Liver (tissue), 8 donors: ENCODE measurements at regions not wholly inside any gene's neighbourhood (a gene's known extent, or its start where the extent isn't known, plus 50 kb on each side); places are given as distances from the start of the nearest gene placed in this dataset.

Experiments used
- DNase-seq: peaks from one replicate; pipeline ENCODE4 v3.0.0-alpha.2; 2017; ENCODE audit warnings: low spot score
- H3K27ac ChIP-seq, 2 donors: one replicate each; pipeline ENCODE4 v1.7.0; 2013; ENCODE audit warnings: inconsistent platforms in 2 of 2, low read length in 2 of 2, control low read depth in 1 of 2, low read depth in 1 of 2, mild to moderate bottlenecking in 1 of 2
- H3K27me3 ChIP-seq, 4 donors: one replicate each; pipeline versions ENCODE4 v1.6.1 to v1.7.0; 2013; ENCODE audit warnings: low read length in 3 of 4, inconsistent platforms in 1 of 4, mild to moderate bottlenecking in 1 of 4, moderate library complexity in 1 of 4; ENCODE audit not compliant: control insufficient read depth in 4 of 4, insufficient read depth in 4 of 4
- H3K36me3 ChIP-seq, 4 donors: one replicate each; pipeline versions ENCODE4 v1.6.1 to v1.7.0; 2013; ENCODE audit warnings: low read length in 3 of 4, mild to moderate bottlenecking in 3 of 4, low read depth in 1 of 4, moderate library complexity in 1 of 4; ENCODE audit not compliant: control insufficient read depth in 4 of 4, insufficient read depth in 3 of 4
- H3K4me1 ChIP-seq, 4 donors: one replicate each; pipeline versions ENCODE4 v1.6.1 to v1.7.0; 2013; ENCODE audit warnings: low read length in 3 of 4, mild to moderate bottlenecking in 3 of 4, moderate library complexity in 1 of 4; ENCODE audit not compliant: control insufficient read depth in 4 of 4, insufficient read depth in 4 of 4
- H3K4me3 ChIP-seq, 3 donors: one replicate each; pipeline versions ENCODE4 v1.6.1 to v1.7.0; 2013; ENCODE audit warnings: low read length in 3 of 3, control low read depth in 1 of 3, low read depth in 1 of 3, mild to moderate bottlenecking in 1 of 3
- H3K9ac ChIP-seq, 2 donors: one replicate each; pipeline ENCODE4 v1.7.0; 2013; ENCODE audit warnings: low read length in 2 of 2, mild to moderate bottlenecking in 2 of 2, moderate library complexity in 2 of 2, control low read depth in 1 of 2, low read depth in 1 of 2
- H3K9me3 ChIP-seq, 4 donors: one replicate each; pipeline versions ENCODE4 v1.6.1 to v1.7.0; 2013; ENCODE audit warnings: low read length in 3 of 4; ENCODE audit not compliant: control insufficient read depth in 4 of 4
- EGR1 ChIP-seq, 2 donors: IDR thresholded peaks; 2 replicates each; pipeline ENCODE4 v1.6.1; 2016 to 2018; ENCODE audit warnings: antibody characterized with exemption in 2 of 2, low read depth in 2 of 2
- FOXA1 ChIP-seq: IDR thresholded peaks from 2 replicates; pipeline ENCODE4 v1.6.1; 2016; ENCODE audit warnings: antibody characterized with exemption
- FOXA2 ChIP-seq: IDR thresholded peaks from 2 replicates; pipeline ENCODE4 v1.6.1; 2016; ENCODE audit warnings: antibody characterized with exemption
- GABPA ChIP-seq, 2 donors: IDR thresholded peaks in 1 of 2; conservative IDR thresholded peaks in 1 of 2; 2 replicates each; pipeline ENCODE4 v1.6.1; 2016; ENCODE audit warnings: antibody characterized with exemption in 2 of 2, mild to moderate bottlenecking in 1 of 2, moderate library complexity in 1 of 2
- HNF4A ChIP-seq, 2 donors: conservative IDR thresholded peaks; 2 replicates each; pipeline ENCODE4 v1.6.1; 2016; ENCODE audit warnings: antibody characterized with exemption in 2 of 2, mild to moderate bottlenecking in 2 of 2
- HNF4G ChIP-seq: IDR thresholded peaks from 2 replicates; pipeline ENCODE4 v1.6.1; 2016; ENCODE audit warnings: antibody characterized with exemption
- JUND ChIP-seq, 2 donors: IDR thresholded peaks; 2 replicates each; pipeline ENCODE4 v1.6.1; 2016; ENCODE audit warnings: antibody characterized with exemption in 2 of 2
- NR2F2 ChIP-seq: IDR thresholded peaks from 2 replicates; pipeline ENCODE4 v1.6.1; 2016; ENCODE audit warnings: antibody characterized with exemption
- RAD21 ChIP-seq, 2 donors: IDR thresholded peaks; 2 replicates each; pipeline ENCODE4 v1.6.1; 2016; ENCODE audit warnings: antibody characterized with exemption in 2 of 2, mild to moderate bottlenecking in 2 of 2
- REST ChIP-seq: IDR thresholded peaks from 2 replicates; pipeline ENCODE4 v1.6.1; 2016; ENCODE audit warnings: antibody characterized with exemption, mild to moderate bottlenecking
- RXRA ChIP-seq, 2 donors: IDR thresholded peaks; 2 replicates each; pipeline ENCODE4 v1.6.1; 2017 to 2018; ENCODE audit warnings: antibody characterized with exemption in 2 of 2, mild to moderate bottlenecking in 1 of 2
- SP1 ChIP-seq: IDR thresholded peaks from 2 replicates; pipeline ENCODE4 v1.6.1; 2018; ENCODE audit warnings: antibody characterized with exemption, mild to moderate bottlenecking
- TAF1 ChIP-seq: conservative IDR thresholded peaks from 2 replicates; pipeline ENCODE4 v1.6.1; 2016; ENCODE audit warnings: antibody characterized with exemption, mild to moderate bottlenecking
- YY1 ChIP-seq: IDR thresholded peaks from 2 replicates; pipeline ENCODE4 v1.6.1; 2016; ENCODE audit warnings: antibody characterized with exemption, mild to moderate bottlenecking
- ZBTB33 ChIP-seq: IDR thresholded peaks from 2 replicates; pipeline ENCODE4 v1.6.1; 2016; ENCODE audit warnings: antibody characterized with exemption
- WGBS: extraction: QIAGEN DNeasy Blood & Tissue Kit; methylation state at CpG from one replicate; pipeline ENCODE4 v1.1.7; 2013; 5-methylcytosine and 5-hydroxymethylcytosine counted together
- TF ChIP-seq, protein P1 (sequence below): fragments of 150-350 bp; IDR thresholded peaks from 2 replicates; pipeline ENCODE4 v1.5.1; 2017; ENCODE audit warnings: improper control_type of control experiment, low read depth, low read length; ENCODE audit not compliant: missing input control
- TF ChIP-seq, protein P2 (sequence below): IDR thresholded peaks from 2 replicates; pipeline ENCODE4 v1.6.1; 2016; ENCODE audit warnings: antibody characterized with exemption
- donor health status: healthy.
- donor health status: healthy.
- donor health status: healthy.
- donor health status: healthy.
- donor health status: healthy.

GRCh38 chr5:153367466-153367865, 123.0 kb upstream of the GRIA1 start:
- DNase-seq, result no peak

DNA sequence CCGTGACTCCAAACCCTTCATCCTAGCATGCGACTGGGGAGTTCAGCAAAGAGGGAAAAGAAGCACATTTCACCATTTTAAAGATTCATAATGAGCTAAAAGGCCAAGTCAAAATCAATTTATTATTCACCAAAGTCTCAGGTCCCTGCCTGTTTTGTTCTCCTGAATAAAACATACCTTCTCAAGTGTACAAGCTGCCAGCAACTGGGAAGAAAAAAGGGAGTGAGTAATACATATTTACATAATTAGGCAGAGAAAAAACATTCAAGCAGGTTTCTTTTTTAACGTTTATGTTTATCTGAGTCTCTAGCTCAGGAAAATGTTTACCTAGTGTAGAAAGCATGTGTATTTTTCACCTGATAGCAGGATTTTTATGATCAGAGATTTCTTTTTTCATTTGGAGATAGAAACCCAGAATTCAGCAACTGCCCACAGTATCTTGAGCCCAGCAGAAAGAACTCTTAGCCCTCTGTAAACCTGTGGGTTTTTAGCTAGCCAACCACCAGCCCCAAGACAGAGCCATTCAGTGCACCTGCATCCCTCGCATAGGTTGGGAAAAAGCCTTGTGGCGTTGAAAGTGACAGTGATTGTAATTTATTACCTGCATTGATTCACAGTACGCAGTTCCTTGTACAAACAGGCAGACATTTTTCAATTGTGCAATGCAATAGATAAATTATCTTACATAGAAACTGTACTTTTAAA, 117.9 kb upstream of the GRIA1 start:
- H3K27ac ChIP-seq, result no peak overlapping the region
- H3K4me1 ChIP-seq, result no peaks in the 10 kb centered on the region
- H3K9me3 ChIP-seq, result peaks cover 0 to 2% (median 0%) of the 10 kb centered on the region in 4 donors
- WGBS, result 64% methylated on average over 6 of the region's 6 CpGs
- H3K4me3 ChIP-seq, result no peak overlapping the region
- no peaks in the 10 kb centered on the region for H3K36me3 ChIP-seq
- no peak for DNase-seq
- no peak for TF ChIP-seq GABPA (IDR thresholded peaks at IDR 0.05 in 1 of 2, conservative IDR thresholded peaks at IDR 0.05 in 1 of 2)
- no peaks in the 10 kb centered on the region for H3K27me3 ChIP-seq
- H3K9ac ChIP-seq, result no peak overlapping the region

More at GRCh38 chr5:153367466-153367865, 123.0 kb upstream of the GRIA1 start:
- Histone ChIP-seq H3K9me3 (peaks cover 0 to 2% (median 0%) of the 10 kb centered on the region in 4 donors), H3K36me3 (no peaks in the 10 kb centered on the region), H3K9ac (no peak overlapping the region), H3K4me3 (no peak overlapping the region), H3K27ac (no peak overlapping the region), H3K4me1 (no peaks in the 10 kb centered on the region), H3K27me3 (no peaks in the 10 kb centered on the region)
- no peak for TF ChIP-seq SP1
- TF ChIP-seq RAD21 (IDR thresholded peaks at IDR 0.05), result no peak
- no peak for TF ChIP-seq HNF4G
- no peak for TF ChIP-seq FOXA2
- TF ChIP-seq JUND (IDR thresholded peaks at IDR 0.05), result no peak
- TF ChIP-seq RXRA (IDR thresholded peaks at IDR 0.05), result no peak
- no peak for TF ChIP-seq EGR1 (IDR thresholded peaks at IDR 0.05; ENCODE audit: low read depth in 2 of 2)
- no peak for TF ChIP-seq ZBTB33
- TF ChIP-seq NR2F2, result no peak
- 95% methylated on average over 3 of the region's 3 CpGs for WGBS

GRCh38 chr5:153373130-153373498, 117.4 kb upstream of the GRIA1 start:
- Histone ChIP-seq H3K9me3 (peaks cover 0 to 2% (median 0%) of the 10 kb centered on the region in 4 donors), H3K4me1 (no peaks in the 10 kb centered on the region), H3K27ac (no peak overlapping the region), H3K27me3 (no peaks in the 10 kb centered on the region), H3K4me3 (no peak overlapping the region), H3K9ac (no peak overlapping the region), H3K36me3 (no peaks in the 10 kb centered on the region)
- no peak for DNase-seq
- 83% methylated on average over 4 of the region's 4 CpGs for WGBS
- TF ChIP-seq HNF4G (no peak), EGR1 (IDR thresholded peaks at IDR 0.05; ENCODE audit: low read depth in 2 of 2) (no peak), TAF1 (no peak), FOXA1 (no peak), REST (no peak), FOXA2 (no peak), YY1 (no peak), RXRA (IDR thresholded peaks at IDR 0.05) (no peak), RAD21 (IDR thresholded peaks at IDR 0.05) (no peak), GABPA (IDR thresholded peaks at IDR 0.05 in 1 of 2, conservative IDR thresholded peaks at IDR 0.05 in 1 of 2) (no peak), JUND (IDR thresholded peaks at IDR 0.05) (no peak), NR2F2 (no peak), SP1 (no peak), HNF4A (conservative IDR thresholded peaks at IDR 0.05) (no peak), ZBTB33 (no peak)
- TF ChIP-seq, protein P1, sequence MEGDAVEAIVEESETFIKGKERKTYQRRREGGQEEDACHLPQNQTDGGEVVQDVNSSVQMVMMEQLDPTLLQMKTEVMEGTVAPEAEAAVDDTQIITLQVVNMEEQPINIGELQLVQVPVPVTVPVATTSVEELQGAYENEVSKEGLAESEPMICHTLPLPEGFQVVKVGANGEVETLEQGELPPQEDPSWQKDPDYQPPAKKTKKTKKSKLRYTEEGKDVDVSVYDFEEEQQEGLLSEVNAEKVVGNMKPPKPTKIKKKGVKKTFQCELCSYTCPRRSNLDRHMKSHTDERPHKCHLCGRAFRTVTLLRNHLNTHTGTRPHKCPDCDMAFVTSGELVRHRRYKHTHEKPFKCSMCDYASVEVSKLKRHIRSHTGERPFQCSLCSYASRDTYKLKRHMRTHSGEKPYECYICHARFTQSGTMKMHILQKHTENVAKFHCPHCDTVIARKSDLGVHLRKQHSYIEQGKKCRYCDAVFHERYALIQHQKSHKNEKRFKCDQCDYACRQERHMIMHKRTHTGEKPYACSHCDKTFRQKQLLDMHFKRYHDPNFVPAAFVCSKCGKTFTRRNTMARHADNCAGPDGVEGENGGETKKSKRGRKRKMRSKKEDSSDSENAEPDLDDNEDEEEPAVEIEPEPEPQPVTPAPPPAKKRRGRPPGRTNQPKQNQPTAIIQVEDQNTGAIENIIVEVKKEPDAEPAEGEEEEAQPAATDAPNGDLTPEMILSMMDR, result no peak
- TF ChIP-seq, protein P2, sequence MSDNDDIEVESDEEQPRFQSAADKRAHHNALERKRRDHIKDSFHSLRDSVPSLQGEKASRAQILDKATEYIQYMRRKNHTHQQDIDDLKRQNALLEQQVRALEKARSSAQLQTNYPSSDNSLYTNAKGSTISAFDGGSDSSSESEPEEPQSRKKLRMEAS, result no peak
